BJ (cell line): ENCODE measurements at regions not wholly inside any gene's neighbourhood (a gene's known extent, or its start where the extent isn't known, plus 50 kb on each side); places are given as distances from the start of the nearest gene placed in this dataset.

ENCODE experiments used
- CTCF ChIA-PET: fragments of 350-600 bp; formaldehyde crosslinking; extraction: SDS; loops from one replicate; lab custom pipeline; 2021; ENCODE audit warnings: antibody characterized with exemption, inconsistent platforms; lab: Yijun Ruan, JAX
- POLR2A ChIA-PET: fragments of 300-600 bp; sonication (Branson Sonifier 250); formaldehyde crosslinking; extraction: SDS; loops from one replicate; lab custom pipeline; 2021; ENCODE audit warnings: antibody characterized with exemption; lab: Charles Lee
- DNase-seq: peaks from one replicate; pipeline ENCODE4 v3.0.0-alpha.2; 2011; ENCODE audit warnings: low read depth
- H3K27me3 ChIP-seq: 2 replicates; pipeline ENCODE4 v1.6.0; 2011; ENCODE audit warnings: low read length; ENCODE audit not compliant: control insufficient read depth, insufficient read depth
- H3K36me3 ChIP-seq: 2 replicates; pipeline ENCODE4 v1.5.1; 2011; ENCODE audit warnings: low read length; ENCODE audit not compliant: control insufficient read depth, insufficient read depth
- H3K4me3 ChIP-seq: 2 replicates; pipeline ENCODE4 v1.5.1; 2011; ENCODE audit warnings: low read depth, mild to moderate bottlenecking, control low read depth, low read length
- TF ChIP-seq, protein P1 (sequence below): IDR thresholded peaks from 2 replicates; pipeline ENCODE4 v1.5.1; 2011; ENCODE audit warnings: low read depth, mild to moderate bottlenecking, control low read depth, inconsistent platforms, low read length, moderate library complexity; ENCODE audit not compliant: insufficient read depth

DNA sequence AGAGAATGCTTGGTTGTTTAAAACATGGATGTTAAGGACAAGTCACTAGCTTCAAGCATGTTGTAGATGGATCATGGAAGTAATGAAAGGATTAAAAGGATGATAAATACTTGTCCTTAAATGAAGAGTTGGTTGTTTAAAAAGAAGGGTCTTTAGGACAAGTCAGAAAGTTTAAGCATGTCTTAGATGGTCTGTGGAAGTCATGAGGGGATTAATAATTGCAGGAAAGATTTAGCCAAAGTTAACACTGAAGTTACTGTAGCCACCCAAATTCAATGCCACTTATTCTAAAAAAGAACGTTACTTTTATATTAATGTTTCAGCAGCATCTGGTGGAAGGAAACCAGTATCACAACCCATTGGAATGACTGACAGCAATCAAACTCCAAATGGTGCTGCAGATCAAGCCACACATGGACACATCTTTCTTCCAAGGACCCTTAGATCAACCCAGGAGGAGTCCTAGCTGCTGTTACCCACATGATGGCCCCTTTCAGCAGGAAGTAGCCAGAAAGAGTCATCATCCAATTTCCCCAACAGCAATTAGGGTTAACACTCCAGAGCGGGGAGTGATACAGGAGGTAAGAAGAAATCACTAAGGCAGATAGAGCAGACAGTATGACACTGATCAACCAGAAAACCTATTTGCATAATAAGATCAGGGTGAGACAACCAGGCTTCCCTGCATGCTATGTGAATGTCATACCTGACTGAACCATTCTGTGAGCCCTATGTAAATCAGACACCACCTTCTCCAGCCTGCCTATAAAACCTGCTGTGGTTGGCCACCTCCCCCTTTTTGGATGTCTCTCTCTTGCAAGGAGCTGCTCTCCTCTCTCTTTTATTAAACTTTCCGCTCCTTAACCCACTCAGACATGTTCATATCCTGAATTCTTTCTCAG lies 88.4 kb upstream of the GNAZ start:
- TF ChIP-seq, protein P1, sequence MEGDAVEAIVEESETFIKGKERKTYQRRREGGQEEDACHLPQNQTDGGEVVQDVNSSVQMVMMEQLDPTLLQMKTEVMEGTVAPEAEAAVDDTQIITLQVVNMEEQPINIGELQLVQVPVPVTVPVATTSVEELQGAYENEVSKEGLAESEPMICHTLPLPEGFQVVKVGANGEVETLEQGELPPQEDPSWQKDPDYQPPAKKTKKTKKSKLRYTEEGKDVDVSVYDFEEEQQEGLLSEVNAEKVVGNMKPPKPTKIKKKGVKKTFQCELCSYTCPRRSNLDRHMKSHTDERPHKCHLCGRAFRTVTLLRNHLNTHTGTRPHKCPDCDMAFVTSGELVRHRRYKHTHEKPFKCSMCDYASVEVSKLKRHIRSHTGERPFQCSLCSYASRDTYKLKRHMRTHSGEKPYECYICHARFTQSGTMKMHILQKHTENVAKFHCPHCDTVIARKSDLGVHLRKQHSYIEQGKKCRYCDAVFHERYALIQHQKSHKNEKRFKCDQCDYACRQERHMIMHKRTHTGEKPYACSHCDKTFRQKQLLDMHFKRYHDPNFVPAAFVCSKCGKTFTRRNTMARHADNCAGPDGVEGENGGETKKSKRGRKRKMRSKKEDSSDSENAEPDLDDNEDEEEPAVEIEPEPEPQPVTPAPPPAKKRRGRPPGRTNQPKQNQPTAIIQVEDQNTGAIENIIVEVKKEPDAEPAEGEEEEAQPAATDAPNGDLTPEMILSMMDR: no peak
- POLR2A ChIA-PET: no interaction called here
- H3K4me3 ChIP-seq: no peak overlapping the region
- DNase-seq: no peak
- H3K27me3 ChIP-seq: no peaks in the 10 kb centered on the region
- no peaks in the 10 kb centered on the region for H3K36me3 ChIP-seq
- CTCF ChIA-PET: no interaction called here

DNA sequence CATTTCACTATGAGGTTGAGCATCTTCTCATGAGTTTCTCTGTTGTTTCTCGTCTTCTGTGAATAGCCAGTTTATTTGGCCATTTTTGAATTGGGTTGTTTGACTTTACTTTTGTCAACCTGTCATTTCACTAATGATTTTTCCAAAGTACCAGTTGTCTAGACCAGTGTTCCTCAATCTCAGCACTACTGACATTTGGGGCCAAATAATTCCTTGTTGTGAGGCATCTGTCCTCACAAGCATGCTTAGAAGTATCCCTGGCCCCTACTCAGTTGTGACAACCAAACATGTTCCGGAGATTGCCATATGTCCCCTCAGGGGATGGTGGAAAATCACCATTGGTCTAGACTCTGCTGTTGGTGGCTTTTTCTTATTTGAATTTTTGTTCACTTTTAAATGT lies 87.7 kb upstream of the GNAZ start:
- ChIA-PET CTCF (no interaction called here), POLR2A (no interaction called here)
- Histone ChIP-seq H3K27me3 (no peaks in the 10 kb centered on the region), H3K4me3 (no peak overlapping the region), H3K36me3 (no peaks in the 10 kb centered on the region)
- DNase-seq: no peak
- TF ChIP-seq, protein P1: no peak

DNA sequence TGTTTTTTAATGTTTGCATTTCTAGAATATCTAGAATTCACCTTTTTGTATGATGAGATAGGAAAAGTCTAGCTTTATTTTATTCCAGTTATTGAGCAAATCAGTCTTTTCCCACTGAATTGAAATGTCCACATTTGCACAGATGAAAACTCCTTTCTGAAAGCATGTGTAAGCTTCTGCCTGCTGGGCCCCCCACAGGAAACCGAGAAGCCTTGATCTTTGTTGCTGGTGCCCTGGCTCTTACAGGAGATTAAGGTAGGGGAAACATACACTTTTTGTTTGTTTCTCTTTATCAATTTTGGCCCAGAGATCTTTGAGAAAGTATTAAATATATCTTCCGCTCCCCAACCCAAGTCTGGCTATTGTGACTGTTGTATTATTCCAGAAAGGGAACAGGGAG lies 87.2 kb upstream of the GNAZ start:
- TF ChIP-seq, protein P1: no peak
- H3K36me3 ChIP-seq: no peaks in the 10 kb centered on the region
- H3K27me3 ChIP-seq: no peaks in the 10 kb centered on the region
- ChIA-PET CTCF (no interaction called here), POLR2A (no interaction called here)
- no peak for DNase-seq
- no peak overlapping the region for H3K4me3 ChIP-seq

DNA sequence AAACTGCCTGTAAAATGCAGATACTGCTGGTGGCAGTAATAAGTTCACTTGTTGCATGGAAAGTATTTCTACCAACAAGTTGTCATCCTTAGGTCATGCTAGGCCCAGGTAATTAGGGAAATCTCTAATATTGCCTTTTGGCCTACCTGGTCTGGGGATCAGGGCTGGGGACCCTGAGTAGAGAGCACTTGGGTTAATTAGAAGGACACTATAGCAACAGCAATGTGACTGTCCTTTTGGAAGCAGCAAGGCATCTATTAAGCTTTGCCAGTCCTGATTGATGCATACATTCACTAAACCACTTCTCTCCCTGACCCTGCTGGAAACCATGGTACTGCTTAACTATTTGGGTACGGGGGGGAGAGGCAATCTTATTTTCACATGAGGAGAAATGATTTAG lies 86.5 kb upstream of the GNAZ start:
- TF ChIP-seq, protein P1: no peak
- POLR2A ChIA-PET: no interaction called here

DNA sequence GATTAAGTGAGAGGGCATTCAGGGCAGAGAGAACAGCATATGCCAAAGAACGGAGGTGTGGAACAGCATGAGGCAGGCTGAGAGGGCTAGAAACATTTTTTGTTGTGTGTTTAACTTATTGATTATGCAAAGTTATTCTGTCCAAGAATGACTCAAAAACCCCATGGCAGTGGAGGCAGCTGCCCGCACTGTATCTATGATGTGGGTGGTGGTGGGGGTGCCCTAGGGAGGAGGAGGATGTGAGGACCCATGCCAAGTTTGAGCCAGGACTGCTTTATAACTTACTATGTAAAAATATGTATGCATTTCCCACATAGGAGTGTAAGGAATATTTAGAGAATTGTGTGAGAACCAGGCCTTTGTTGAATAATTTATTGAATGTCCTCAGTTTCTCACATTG lies 85.4 kb upstream of the GNAZ start:
- TF ChIP-seq, protein P1: no peak
- ChIA-PET POLR2A (no interaction called here), CTCF (no interaction called here)
- no peak for DNase-seq
- Histone ChIP-seq H3K36me3 (no peaks in the 10 kb centered on the region), H3K4me3 (no peak overlapping the region), H3K27me3 (no peaks in the 10 kb centered on the region; the same call in 1 of the 2 replicates)

More for the DNA sequence above, 86.5 kb upstream of the GNAZ start:
- no peak for DNase-seq
- Histone ChIP-seq H3K4me3 (no peak overlapping the region), H3K36me3 (no peaks in the 10 kb centered on the region), H3K27me3 (no peaks in the 10 kb centered on the region)
- CTCF ChIA-PET: no interaction called here
